Left forelimb (tissue), 1 donor: ENCODE measurements at regions not wholly inside any gene's neighbourhood (a gene's known extent, or its start where the extent isn't known, plus 50 kb on each side); places are given as distances from the start of the nearest gene placed in this dataset.
"Not testable (repeated sequence)": the region's sequence is repeated elsewhere in the genome, so short reads cannot be mapped to it uniquely, and the experiment has no call there.

ENCODE experiments used
- DNase-seq: peaks from one replicate; pipeline ENCODE4 v3.0.0-alpha.2; 2018; ENCODE audit warnings: low spot score

DNA sequence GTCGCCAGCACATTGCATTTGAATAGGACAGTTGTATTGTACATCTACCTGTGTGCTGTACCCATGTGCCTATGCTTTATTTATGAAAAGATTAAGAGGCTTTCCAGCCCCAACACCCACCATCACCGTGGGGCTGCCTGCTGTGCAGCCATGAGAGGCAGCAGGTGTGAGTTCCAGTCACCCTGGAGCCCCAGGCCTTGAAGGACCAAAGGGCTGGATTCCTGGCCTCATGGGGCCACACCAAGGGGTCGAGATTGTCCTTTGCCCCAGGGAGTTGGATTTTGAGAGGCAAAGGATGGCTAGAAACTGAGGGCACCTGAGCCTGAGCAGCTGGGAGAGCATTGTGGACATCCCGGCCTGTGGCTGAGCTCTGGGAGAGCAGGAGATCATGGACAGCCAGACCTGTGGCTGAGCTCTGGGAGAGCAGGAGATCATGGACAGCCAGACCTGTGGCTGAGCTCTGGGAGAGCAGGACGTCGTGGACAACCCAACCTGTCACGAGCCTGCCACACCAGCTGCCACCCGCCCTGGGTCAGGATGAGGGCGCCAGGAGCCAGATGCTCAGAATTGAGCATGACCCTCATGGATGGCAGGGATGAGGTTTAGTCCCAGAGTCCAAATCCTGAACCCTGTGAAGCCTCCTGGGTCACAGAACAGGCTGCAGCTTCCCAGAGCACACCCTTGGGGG lies 182.5 kb upstream of the RAB6C start:
- no peak for DNase-seq

DNA sequence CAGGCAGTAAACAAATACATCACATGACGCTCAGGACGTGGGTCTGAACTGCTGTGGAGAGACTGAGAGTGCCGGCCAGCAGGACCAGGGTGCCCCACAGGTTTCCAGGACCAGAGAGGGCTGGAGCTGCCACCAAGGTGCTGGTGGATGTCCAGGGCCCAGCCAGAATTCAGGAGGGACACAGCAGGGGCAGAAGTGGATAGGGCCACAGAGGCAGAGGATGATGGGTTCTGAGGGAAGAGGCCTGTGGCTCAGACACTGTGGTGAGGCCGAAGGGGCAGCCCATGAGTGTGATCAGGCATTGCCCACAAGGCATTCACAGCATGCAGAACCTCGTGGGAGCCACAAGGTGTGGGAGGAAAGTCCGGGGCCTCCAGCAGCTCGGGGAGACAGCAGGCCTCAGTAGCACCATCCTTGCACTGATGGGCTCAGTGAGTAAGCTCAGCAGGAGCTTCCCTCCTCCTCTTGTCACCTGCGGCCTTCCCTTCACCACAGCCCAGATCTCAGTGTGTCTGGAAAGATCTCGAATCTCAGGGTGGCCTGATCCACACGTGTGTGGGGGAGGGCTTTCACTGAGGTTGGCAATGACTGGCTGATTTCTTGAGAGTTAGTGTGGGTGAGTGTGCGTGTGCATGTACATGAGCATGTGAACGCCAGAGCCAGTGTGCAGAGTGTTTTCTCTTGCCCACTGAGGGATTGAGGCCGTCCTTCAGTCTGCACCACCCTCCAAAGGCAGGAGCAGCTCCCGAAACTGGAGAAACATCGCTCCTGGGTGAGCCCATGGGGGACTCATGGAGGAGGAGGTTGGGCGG lies 181.8 kb upstream of the RAB6C start:
- no peak for DNase-seq

DNA sequence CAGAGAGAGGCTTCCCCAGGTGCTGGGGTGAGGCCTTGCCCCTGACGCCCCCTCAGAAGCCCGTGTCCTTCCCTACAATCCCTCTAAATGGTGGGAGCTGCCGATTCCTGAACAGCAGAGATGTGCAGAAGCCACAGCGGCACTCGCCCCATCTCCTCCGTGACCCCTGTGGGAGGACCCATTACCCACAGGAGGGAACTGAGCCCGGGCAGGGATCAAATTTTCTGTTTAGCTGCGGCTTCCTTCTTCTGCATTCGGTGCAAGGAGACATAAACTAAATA lies 181.2 kb upstream of the RAB6C start:
- DNase-seq = no peak

DNA sequence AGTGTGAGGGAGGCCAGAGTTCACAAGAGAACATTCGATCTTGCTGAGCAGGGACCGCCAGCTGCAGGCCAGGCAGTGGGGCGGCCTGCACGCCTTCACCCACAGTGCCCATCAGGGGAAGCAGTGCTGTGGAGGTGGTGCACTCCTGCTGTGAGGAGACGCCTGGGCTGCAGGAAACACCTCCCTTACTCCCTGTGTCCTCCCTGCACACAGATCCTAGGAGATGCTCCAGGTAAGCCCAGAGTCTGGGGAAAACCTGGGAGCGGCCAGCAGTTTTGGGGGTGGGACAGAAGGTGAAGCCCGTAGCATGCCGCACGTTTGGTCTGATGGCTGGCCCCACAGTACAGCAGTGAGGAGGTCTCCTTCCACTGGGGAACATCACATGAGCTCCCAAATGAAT lies 180.8 kb upstream of the RAB6C start:
- DNase-seq = peak; percentile 56

DNA sequence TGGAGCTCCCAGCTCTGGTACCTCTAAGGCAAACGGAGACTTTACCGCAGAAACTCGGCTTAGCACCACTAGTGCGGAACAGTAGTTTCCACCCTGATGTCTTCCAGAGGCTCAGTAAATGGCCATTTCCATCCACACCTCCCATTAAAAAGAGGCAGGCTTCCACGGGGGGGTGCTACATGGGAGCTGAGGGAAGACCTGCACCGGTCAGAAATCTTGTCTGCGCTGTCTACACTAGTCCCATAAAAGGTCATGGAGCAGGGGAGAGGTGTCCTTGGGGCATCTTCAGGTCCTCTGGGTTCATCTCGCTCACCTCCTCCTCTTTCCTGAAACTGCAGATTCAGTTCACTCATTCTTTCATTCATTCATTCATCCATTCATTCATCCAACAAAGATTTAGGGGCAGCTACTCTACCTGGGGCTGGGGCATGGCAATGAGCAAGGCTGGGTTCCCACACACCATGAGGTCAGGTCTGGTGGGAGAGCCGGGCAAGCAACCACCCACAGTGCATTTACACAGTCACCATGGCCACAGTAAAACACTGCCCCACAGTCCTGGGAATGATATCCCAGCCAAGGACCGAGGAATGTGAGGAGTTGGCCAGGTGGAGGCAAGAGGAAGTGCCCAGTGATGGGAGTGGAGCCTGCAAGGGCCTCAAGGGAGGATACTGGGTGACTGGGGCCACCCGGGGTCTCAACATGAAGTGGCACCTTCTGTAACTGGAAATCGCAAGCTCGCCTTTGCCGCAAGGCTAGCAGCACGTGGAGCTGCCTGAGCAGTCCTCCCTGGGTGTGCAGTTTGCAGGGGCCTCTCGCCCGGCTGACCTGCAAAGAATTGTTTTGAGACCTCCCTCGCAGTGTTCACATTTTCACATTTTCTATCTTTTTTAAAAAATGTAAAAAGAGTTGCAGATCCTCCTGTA lies 180.2 kb upstream of the RAB6C start:
- DNase-seq = peak; percentile 50

DNA sequence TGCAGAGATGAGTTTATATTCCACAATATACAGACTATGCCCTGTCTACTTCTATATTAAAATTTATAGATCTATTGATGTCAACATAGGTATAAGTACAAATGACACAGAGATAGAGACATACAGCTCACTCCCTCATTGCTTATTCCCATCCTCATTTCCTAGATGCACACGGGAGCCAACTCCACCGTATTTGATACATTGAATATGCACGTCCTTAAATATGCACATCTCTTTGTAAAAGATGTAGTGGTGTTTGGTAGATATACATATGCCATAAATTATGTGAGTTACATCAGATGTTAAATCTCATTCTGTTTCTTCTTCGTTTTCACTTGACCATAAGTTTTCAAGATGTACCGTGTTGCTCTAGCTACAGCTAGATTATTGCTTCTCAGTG lies 179.2 kb upstream of the RAB6C start:
- no peak for DNase-seq

GRCh38 chr2:129800686-129801085 lies 178.8 kb upstream of the RAB6C start:
- DNase-seq = no peak

GRCh38 chr2:129801575-129801974 lies 177.9 kb upstream of the RAB6C start:
- no peak for DNase-seq

- no peak for DNase-seq
Measured at GRCh38 chr2:129802290-129802689, 177.2 kb upstream of the RAB6C start.

- DNase-seq = no peak
Measured at GRCh38 chr2:129803032-129803431, 176.4 kb upstream of the RAB6C start.

- DNase-seq = no peak
Measured at GRCh38 chr2:129803871-129804270, 175.6 kb upstream of the RAB6C start.

GRCh38 chr2:129805899-129806298 lies 173.6 kb upstream of the RAB6C start:
- DNase-seq = no peak

DNA sequence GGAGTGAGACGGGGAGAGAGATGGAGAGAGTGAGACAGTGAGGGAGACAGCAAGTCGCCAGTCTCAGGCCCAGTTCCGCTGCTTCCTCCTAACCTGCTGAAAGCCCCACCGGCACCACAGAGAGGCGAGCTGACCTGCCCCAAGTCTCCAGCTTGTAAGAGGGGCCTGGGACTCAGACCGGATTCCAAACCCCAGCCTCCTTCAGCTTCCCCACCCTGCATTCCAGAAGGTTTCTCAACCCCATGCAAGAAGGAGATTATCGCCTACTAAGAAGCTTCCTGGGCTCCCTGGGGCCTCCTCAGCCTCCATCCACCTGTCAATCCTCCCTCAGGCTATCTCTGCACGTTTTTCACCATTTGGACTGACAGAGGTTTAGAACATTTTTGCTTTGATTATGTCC lies 173.1 kb upstream of the RAB6C start:
- no peak for DNase-seq

GRCh38 chr2:129806990-129807389 lies 172.5 kb upstream of the RAB6C start:
- no peak for DNase-seq

- DNase-seq = not testable (repeated sequence)
Measured at GRCh38 chr2:129807642-129808338, 171.7 kb upstream of the RAB6C start.

DNA sequence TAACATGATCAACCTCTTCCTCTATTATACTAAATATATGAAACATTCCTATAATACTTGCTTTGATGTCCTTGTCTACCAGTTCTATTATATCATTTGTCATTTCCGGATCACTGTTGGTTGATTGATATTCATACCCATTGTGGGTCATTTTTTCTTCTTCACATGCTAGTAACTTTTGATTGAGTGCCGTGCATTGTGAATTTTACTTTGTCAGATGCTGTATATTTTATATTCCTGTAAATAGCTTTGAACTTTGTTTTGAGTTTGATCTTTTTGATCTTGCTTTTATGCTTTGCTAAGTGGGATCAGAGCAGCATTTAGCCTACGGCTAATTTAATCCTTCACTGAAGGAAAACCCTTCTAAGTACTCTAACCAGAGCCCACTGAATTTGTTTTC lies 168.9 kb upstream of the RAB6C start:
- DNase-seq = no peak

DNA sequence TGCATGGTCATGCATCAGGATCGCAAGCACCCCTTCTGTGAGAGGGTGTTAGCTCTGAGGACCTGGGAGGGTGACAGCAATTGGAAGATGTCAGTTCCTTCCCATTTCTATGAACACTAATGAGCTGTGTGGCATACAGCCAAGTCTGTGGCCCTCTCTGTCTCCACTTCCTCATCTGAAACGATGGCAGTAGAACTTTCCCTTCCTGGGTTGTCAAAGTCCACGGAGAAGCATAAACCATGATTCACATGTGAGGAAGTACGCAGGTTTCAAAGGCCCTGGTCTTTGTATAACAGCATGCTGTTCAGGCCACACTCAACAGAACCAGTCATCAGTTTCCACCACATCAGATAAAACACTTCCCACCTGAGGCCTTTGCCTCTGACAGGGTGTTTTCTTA lies 167.4 kb upstream of the RAB6C start:
- DNase-seq = peak; percentile 61

DNA sequence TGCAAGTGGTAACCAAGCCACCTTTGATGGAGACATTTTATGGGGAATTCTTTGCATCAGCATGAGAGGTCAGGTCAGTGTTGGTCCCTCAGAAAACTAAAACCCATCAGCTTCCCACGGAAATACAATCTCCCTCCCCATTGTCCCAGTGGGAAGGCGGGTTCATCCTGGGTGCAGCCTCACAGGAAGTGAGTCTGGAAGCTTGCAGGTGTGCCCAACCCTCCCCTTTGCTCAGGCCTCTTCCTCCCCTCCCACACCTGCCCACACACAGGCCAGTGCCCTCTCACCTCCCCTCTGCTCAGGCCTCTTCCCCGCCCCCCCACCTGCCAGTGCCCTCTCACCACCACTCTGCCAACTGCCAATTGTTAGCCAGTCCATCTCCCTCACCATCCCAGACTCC lies 166.8 kb upstream of the RAB6C start:
- DNase-seq = no peak

GRCh38 chr2:129813404-129813803 lies 166.1 kb upstream of the RAB6C start:
- DNase-seq = no peak

- peak; percentile 56 for DNase-seq
Measured at GRCh38 chr2:129816813-129817574, 162.5 kb upstream of the RAB6C start.

- DNase-seq = peak; percentile 49
Measured at GRCh38 chr2:129819855-129820254, 159.6 kb upstream of the RAB6C start.
